ENCODE measurements at regions not wholly inside any gene's neighbourhood (a gene's known extent, or its start where the extent isn't known, plus 50 kb on each side); places are given as distances from the start of the nearest gene placed in this dataset.

GRCh38 chr13:108360139-108360538 lies 90.6 kb downstream of the TNFSF13B start:
- H3K4me3 ChIP-seq (ENCODE audit: low read depth, low read length) = no peak overlapping the region
- POLR2A ChIA-PET = no interaction called here
- H3K36me3 ChIP-seq (ENCODE audit: control insufficient read depth, insufficient read depth, low read length) = no peaks in the 10 kb centered on the region
- no peaks in the 10 kb centered on the region for H3K27me3 ChIP-seq (ENCODE audit: control insufficient read depth, insufficient read depth, low read length)
- no peak for TF ChIP-seq CTCF (IDR thresholded peaks at IDR 0.05; ENCODE audit: insufficient read depth, low read depth, low read length)
- DNase-seq (ENCODE audit: low read depth) = no peak
- CTCF ChIA-PET = no interaction called here

DNA sequence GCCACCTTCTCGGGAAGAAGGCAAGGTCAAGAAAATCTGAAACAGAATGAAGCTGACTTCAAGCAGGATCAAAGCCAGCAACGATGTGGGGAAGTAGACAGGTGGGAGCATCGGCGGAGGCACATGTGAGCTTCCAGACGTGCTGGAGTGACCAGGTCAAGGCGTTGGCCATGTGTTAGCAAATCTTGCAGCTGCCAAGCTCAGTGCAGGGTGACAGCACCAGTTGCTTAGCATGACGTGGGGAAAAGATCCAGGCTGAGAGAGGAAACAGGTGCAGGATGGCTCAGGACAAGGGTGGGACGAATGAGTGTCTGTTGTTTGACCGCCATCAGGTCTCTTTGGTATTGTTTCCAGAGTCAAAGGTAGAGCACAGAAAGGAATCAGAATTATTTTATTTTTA lies 92.3 kb downstream of the TNFSF13B start:
- CTCF ChIA-PET = interaction anchor here (1.2 to 1.4 kb wide), 2 partner anchors 12 to 534 kb away, joined by 3 to 4 read pairs; no protein-coding TSS in a partner anchor
- POLR2A ChIA-PET = no interaction called here
- TF ChIP-seq CTCF (IDR thresholded peaks at IDR 0.05; ENCODE audit: insufficient read depth, low read depth, low read length) = no peak
- Histone ChIP-seq H3K27me3 (ENCODE audit: control insufficient read depth, insufficient read depth, low read length) (no peaks in the 10 kb centered on the region), H3K36me3 (ENCODE audit: control insufficient read depth, insufficient read depth, low read length) (no peaks in the 10 kb centered on the region), H3K4me3 (ENCODE audit: low read depth, low read length) (no peak overlapping the region)
- DNase-seq (ENCODE audit: low read depth) = no peak

GRCh38 chr13:108363666-108364065 lies 94.1 kb downstream of the TNFSF13B start:
- CTCF ChIA-PET = no interaction called here
- no peak overlapping the region for H3K4me3 ChIP-seq (ENCODE audit: low read depth, low read length)
- no peak for TF ChIP-seq CTCF (IDR thresholded peaks at IDR 0.05; ENCODE audit: insufficient read depth, low read depth, low read length)
- POLR2A ChIA-PET = no interaction called here
- H3K36me3 ChIP-seq (ENCODE audit: control insufficient read depth, insufficient read depth, low read length) = no peaks in the 10 kb centered on the region
- no peak for DNase-seq (ENCODE audit: low read depth)
- no peaks in the 10 kb centered on the region for H3K27me3 ChIP-seq (ENCODE audit: control insufficient read depth, insufficient read depth, low read length)

DNA sequence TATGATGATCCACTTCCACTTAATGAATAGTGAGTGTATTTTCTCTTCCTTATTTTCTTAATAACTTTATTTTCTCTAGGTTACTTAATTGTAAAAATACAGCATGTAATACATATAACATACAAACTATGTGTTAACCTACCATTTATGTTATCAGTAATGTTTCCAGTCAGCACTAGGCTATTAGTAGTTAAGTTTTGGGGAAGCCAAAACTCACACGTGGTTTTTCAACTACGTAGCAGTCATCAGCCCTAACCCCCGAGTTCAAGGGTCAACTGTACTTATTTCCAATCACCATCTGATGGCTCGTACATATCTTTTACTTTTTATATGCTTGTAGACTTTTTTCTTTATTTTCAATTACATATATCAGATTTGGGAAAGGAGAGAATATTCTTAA lies 95.7 kb downstream of the TNFSF13B start:
- Histone ChIP-seq H3K27me3 (ENCODE audit: control insufficient read depth, insufficient read depth, low read length) (no peaks in the 10 kb centered on the region), H3K36me3 (ENCODE audit: control insufficient read depth, insufficient read depth, low read length) (no peaks in the 10 kb centered on the region), H3K4me3 (ENCODE audit: low read depth, low read length) (no peak overlapping the region)
- no peak for TF ChIP-seq CTCF (IDR thresholded peaks at IDR 0.05; ENCODE audit: insufficient read depth, low read depth, low read length)
- CTCF ChIA-PET = no interaction called here
- DNase-seq (ENCODE audit: low read depth) = no peak
- POLR2A ChIA-PET = no interaction called here

DNA sequence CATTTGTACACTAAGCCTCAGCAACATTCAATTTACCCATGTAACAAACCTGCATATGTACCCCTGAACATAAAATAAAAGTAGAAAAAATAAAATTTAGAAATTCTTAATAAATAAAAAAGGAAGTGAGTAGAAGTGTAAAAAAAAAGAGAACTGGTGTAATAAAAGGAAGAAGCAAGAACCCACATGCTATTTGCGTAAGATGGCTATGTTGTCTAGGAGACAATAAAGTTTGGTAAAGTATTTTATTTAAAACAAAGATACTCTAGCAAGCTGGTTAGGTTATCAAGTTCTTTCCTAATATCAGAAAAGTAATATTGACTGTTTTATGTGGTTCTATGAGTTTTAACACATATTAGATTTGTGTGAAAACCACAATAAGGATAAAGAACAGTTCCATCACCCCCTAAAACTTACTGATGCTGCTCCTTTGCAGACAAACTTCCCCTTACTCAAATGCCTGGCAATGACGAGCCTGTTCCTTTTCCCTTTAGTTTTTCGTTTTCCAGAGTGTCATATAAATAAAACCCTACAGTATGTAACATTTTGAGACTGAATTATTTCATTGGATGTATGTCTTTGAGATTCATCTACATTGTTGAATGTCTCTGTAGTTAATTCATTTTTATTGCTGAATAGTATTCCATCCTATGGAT lies 98.9 kb downstream of the TNFSF13B start:
- CTCF ChIA-PET = no interaction called here
- H3K4me3 ChIP-seq (ENCODE audit: low read depth, low read length) = no peak overlapping the region
- no peak for TF ChIP-seq CTCF (IDR thresholded peaks at IDR 0.05; ENCODE audit: insufficient read depth, low read depth, low read length)
- DNase-seq (ENCODE audit: low read depth) = no peak
- H3K27me3 ChIP-seq (ENCODE audit: control insufficient read depth, insufficient read depth, low read length) = no peaks in the 10 kb centered on the region
- H3K36me3 ChIP-seq (ENCODE audit: control insufficient read depth, insufficient read depth, low read length) = no peaks in the 10 kb centered on the region
- POLR2A ChIA-PET = no interaction called here

Measured in BJ (cell line).